H1 (cell line): ENCODE measurements at regions not wholly inside any gene's neighbourhood (a gene's known extent, or its start where the extent isn't known, plus 50 kb on each side); places are given as distances from the start of the nearest gene placed in this dataset.

Experiments used
- ATF2 ChIP-seq: IDR thresholded peaks from 2 replicates; pipeline ENCODE4 v1.6.1; 2012; ENCODE audit warnings: low read length, inconsistent platforms
- GABPA ChIP-seq: IDR thresholded peaks from 2 replicates; pipeline ENCODE4 v1.6.1; 2011; ENCODE audit warnings: mild to moderate bottlenecking, low read length, moderate library complexity, borderline replicate concordance; ENCODE audit not compliant: insufficient read depth
- POLR2A ChIP-seq, 2 experiments: IDR thresholded peaks; 1 replicate in 1 of 2; 2 replicates in 1 of 2; pipeline ENCODE4 v1.6.1; 2011; ENCODE audit warnings: low read depth in 2 of 2, low read length in 2 of 2, mild to moderate bottlenecking in 2 of 2; ENCODE audit errors: control extremely low read depth in 1 of 2
- RAD21 ChIP-seq, 2 experiments: IDR thresholded peaks in 1 of 2; conservative IDR thresholded peaks in 1 of 2; 2 replicates each; pipeline ENCODE4 v1.6.1; 2011; ENCODE audit warnings: low read depth in 2 of 2, low read length in 2 of 2, improper control_type of control experiment in 1 of 2, inconsistent platforms in 1 of 2, mild to moderate bottlenecking in 1 of 2, moderate library complexity in 1 of 2
- SIRT6 ChIP-seq: IDR thresholded peaks from one replicate; pipeline ENCODE4 v1.7.1; 2012; ENCODE audit warnings: low read length, inconsistent platforms
- TAF1 ChIP-seq: IDR thresholded peaks from 2 replicates; pipeline ENCODE4 v1.6.1; 2011; ENCODE audit warnings: mild to moderate bottlenecking, low read depth, low read length
- ZNF274 ChIP-seq: IDR thresholded peaks from 2 replicates; pipeline ENCODE4 v1.7.0; 2012; ENCODE audit warnings: low read length, borderline replicate concordance; ENCODE audit errors: extremely low read depth

GRCh38 chr12:77488041-77488620 is 342.6 kb upstream of the NAV3 start:
- no peak for TF ChIP-seq TAF1
- TF ChIP-seq GABPA, result no peak
- no peak for TF ChIP-seq POLR2A (IDR thresholded peaks at IDR 0.05; ENCODE audit: control extremely low read depth in 1 of 2, low read depth in 2 of 2, low read length in 2 of 2)
- no peak for TF ChIP-seq ZNF274
- TF ChIP-seq RAD21 (IDR thresholded peaks at IDR 0.05 in 1 of 2, conservative IDR thresholded peaks at IDR 0.05 in 1 of 2; ENCODE audit: low read depth in 2 of 2, low read length in 2 of 2), result no peak
- no peak for TF ChIP-seq SIRT6
- TF ChIP-seq ATF2, result no peak
